ENCODE measurements at regions not wholly inside any gene's neighbourhood (a gene's known extent, or its start where the extent isn't known, plus 50 kb on each side); places are given as distances from the start of the nearest gene placed in this dataset.

DNA sequence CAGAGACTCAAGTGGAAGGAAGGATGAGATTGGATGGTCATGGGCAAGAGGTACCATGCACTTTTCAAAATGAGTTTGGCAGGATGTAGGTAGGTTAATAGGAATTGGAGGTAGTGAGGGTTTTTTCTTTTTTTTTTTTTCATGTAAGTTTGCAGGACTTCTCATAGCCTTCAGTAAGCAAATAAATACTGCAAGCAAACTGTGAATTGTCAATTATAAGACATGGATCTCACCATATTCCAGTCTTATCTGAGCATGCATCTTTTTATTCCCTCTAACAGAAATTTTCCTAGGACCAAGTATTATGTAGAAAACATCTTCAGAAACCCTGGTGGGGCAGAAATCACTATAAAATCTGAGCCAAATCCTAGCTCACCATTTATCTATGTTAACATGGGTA, 584.6 kb upstream of the CDH5 start:
- no peak for DNase-seq (ENCODE audit: low read depth)

DNA sequence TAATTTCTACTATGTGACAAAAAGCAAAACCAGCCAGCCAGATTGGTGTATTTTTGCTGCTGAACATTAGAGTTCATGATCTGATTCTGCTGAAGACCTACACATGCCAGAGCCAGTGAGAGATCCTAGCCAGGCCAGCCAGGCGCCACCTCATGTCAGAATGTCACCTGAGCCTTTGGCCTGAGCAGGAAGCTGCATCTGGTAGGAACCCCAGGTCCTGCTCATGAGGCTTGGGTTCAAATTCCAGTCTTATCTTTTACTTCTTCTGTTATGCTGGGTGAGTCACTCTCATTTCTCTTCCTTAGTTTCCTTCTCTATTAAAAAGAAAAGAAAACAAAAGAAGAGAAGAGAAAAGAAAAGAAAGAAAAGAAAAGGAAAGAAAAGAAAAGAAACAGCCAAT, 585.1 kb upstream of the CDH5 start:
- DNase-seq (ENCODE audit: low read depth) = no peak

DNA sequence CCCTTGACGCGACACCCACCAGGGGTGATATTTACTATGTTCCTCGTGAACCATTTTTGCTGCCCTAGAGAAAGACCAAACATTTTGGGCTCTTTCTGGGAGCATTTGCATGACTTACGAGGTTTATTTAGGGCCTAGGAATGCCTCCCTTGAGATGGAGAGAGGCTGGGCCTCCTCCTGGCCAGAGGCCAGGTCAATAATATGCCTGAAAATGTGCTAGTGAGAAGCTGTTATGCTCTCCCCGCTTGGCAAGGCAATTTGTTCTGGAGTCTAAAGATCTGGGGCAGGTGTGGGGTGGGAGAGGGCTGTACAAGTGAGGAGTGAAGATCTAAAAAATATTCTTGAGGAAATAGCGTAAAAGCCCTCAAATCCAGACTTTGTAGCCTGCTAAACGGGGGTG, 587.3 kb upstream of the CDH5 start:
- no peak for DNase-seq (ENCODE audit: low read depth)

DNA sequence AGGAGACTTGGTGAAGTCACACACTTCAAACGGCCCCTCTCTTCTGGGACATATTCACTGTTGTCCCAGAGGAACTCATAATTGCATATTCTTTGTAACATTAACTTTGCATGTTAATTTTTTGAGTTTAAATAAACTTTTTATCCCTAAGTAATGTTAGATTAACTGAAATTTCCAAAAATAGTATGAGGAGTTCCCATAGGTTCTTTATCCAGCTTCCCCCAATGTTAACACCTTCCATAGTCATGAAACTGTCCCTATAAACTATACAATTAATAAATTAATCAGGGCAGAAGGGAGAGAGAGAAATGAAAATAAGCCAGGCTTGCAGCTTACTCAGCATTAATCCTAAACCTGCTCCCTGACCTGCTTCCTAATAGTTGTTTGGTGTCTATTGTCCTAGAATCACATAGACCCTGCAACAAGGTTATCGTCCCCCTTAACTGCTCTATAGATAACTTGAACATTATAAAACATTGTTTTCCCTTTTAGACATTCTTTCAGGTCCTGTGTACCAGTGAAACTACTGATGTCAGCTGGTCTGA, 589.8 kb upstream of the CDH5 start:
- DNase-seq (ENCODE audit: low read depth) = no peak

DNA sequence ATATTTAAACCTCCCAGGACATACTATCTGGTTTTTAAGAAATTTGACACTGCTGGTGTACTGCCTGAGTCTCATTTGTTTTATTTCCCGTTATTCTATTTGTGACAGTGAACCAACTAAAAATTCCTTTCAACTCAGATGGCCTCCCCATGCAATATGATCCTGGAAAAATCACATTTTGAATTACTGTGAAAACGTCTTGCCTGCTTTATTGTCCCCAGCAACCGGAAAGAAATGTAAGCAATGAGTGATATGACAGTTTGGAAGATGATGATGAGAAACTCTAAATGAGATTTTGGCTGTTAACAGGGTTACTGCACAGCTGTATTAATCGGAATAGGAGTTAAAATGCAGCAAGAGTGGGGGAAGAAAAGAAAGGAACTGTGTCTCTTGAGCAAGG, 590.7 kb upstream of the CDH5 start:
- no peak for DNase-seq (ENCODE audit: low read depth)

DNA sequence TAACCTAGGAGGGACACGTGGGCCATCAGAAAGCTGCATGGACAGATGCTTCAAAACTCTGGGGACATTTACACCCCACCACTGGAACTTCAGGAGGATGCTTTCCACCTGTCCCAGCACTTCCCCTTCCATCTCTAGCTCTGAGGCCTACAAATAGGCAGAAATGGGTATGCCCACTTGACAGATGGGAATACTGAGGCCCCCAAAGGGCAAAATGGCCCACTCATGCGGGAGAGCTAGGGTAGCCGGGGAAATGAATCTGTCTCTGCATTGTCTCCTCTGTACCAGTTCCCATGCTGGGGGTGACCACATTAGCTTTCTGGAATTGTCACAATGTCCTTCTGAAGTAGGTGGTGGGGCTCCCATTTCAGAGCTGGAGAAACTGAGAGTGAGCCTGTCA, 592.1 kb upstream of the CDH5 start:
- no peak for DNase-seq (ENCODE audit: low read depth)

DNA sequence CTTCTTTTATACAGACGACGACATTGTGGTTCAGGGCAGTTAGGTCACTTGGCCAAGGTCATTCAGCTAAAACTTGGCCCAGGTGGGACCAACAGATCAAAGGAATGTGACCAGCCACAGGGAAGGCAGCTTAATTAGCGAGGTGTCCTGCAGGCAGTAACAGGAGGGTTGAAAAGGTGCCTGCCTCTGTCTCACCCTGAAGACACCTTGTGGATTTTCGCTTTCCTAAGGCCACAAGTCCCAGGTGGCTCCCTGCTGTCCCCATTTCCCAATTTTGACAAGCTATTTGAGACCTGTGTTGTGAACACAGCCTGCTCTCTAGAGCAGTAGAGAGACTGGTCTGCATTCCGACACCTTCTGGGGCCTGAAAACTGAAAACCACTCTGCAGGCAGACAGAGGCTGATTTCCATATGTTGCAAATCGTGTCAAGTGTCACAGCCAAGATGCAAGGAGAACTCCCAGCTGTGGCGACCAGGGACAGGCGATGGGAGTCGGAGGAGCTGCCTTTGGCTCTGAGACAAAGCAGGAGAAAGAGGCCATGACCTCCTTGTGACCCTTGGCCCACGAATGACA, 593.1 kb upstream of the CDH5 start:
- DNase-seq (ENCODE audit: low read depth) = no peak

DNA sequence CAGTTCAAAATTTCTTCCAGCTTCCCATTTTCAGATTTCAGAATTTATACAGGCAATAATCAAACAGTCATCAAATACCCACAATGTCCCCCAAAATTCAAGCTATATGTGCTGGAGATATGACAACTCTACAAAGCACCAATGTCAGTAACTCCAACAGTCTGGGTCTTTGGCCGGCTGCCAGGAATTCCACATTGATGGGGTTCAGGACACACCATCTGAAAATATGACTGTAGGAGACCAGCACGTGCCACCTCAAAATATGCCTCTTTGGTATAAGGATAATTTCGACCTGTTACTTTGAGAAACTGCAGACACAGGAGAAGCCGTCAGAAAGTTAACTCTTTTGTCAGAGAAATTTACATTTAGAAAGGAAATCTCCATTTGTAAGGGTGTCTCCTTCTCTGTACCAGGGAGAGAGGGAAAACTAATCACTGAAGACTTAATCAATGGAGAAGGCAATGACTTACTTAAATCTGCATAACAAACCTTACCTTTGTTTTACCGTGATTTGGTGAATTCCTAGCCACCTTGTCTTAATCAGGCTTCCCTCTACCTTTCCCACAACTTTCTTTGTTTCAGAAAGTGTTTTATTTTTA, 594.3 kb upstream of the CDH5 start:
- DNase-seq (ENCODE audit: low read depth) = no peak

DNA sequence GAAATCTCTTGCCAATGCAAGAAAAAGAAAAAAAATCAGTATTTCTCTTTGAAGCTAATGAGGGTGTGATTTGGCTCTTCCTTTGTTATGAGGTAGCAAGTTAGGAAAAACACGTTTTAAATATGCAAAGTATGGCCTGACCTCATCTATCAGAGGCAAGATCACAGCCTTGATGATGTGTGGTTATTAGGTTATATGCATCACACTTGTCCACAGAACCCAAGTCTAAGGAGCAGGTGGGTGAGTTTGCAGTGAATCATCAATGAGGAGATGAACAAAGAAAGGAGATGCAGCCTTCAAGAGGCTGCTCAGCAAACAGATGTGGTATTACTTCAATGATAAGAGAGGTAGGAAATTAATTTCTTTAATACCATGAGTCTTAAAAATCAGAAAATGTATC, 594.8 kb upstream of the CDH5 start:
- DNase-seq (ENCODE audit: low read depth) = no peak

DNA sequence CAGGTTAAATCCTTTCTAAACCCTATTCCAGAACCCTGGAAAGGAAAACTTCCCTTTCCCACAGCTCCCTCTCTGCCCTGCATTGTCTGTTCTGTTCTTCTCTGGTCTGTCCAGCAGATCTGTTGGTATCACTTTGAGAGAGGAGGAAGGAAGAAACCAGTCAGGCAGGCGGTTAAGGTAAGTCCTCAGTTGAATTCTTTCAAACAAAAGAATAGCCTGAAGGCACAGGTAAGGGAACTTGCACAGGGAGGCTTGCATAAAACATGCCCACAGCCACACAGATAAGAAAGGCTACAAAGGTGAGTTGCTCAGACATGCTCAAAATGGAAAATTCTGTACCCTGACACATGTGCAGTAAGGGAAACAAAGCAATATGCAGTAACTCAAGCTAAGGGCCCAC, 595.7 kb upstream of the CDH5 start:
- DNase-seq (ENCODE audit: low read depth) = no peak

DNA sequence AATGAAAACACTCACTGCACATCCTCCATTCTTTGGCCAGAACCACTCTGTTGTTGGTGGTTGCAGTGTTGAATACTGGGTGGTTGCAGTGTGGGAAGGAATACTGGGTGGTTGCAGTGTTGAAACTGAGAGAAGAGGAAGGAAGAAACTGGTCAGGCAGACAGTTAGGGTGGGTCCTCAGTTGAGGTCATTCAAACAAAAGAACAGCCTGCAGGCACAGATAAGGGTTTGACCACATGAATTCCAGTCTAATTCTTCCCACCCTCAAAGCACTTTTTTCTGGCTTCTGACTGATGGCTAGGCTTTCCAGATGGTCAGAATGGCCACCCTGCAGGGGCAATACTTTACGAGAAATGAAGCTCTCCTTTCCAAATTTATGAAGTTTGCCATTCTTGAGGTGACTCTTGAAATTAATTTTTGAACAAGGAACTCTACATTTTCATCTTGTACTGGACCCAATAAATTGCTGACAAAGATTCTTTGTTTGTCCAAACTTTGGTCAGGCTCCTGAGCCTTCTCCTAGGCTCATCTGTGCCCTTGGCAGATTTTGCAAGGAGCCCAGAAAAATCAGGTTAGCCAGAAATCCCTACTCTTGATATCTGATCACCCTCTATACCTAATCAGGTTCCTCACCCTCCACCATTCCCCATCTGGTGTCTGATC, 596.6 kb upstream of the CDH5 start:
- DNase-seq (ENCODE audit: low read depth) = peak; percentile 47

DNA sequence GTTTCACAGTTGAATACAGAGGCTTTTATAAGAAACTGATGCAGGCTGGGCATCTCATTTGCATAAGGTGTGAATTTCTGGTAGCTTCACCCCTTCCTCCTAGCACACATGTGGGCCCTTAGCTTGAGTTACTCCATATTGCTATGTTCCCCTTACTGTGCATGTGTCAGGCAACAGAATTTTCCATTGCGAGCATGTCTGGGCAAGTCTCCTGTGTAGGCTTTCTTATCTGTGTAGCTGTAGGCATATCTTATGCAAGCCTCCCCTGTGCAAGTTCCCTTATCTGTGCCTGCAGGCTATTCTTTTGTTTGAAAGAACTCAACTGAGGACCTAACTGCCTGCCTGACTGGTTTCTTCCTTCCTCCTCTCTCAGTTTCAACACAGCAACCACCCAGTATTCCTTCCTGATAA, 597.4 kb upstream of the CDH5 start:
- no peak for DNase-seq (ENCODE audit: low read depth)

DNA sequence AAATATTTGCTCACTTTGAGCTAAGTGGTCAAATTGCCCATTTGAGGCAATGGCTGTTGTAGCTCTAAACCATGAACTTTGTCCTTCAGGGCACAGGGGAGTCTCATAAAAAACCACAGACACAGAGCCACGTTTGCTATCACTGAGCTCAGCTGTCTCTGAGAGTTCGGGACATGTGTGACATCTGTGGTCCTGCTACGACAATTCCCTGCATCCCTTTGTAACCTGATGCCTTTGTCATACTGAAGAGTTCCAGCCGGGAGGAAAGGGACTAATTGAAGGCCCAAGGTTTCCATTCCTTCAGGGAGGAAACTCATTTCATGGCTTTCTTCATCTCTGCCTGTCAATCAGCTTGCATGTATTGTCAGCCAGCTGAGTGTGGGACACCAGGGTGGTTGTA, 599.4 kb upstream of the CDH5 start:
- peak; percentile 65 for DNase-seq (ENCODE audit: low read depth)

DNA sequence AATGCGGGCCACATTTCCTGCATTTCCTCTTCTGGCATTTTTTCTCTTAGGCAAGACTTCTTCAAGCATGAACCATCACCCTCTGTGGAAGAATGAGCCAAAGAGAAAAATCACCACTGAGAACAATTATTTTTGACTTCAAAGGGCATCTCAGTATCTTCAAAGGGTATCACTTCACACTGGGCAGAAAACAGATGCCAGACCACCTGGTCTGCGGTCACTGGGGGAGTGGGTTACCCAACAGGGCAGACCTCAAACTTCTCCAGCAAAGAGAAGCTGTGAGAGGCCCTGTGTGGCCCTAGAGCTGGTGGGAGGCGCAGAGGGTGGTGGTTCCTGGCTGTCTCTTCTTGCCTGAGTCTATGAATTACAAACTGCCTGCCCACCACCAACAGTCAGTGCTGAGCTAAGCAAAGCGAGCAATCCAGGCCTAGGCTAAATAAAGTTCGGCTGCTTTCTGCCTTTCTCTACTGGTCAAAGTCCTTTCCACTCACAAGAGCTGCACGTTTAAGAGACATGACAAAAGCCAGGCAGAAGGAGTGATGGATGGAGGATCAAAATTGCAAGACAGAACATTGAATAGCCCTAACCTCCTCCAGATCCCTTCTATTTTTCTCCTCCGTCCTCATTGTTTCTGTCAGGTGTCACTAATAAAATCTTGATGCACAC, 602.7 kb upstream of the CDH5 start:
- DNase-seq (ENCODE audit: low read depth) = no peak

DNA sequence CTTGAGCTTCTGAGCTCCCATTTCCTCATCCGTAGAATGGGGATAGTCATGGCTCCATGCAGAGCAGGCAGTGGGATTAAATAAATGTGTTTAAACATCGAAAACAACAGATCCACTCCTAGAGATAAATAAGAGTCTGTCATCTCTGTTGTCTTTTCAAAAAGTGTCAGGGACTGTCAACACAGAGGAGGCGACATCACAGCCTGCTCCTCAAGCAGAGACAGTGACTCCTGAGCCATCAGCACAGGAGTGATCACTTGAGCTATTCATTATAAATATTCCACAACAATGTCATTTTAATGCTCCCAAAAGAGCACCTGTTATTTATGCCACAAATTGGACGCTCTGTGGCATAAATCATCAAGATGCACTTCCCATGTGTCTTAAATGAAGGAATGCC, 605.6 kb upstream of the CDH5 start:
- DNase-seq (ENCODE audit: low read depth) = no peak

DNA sequence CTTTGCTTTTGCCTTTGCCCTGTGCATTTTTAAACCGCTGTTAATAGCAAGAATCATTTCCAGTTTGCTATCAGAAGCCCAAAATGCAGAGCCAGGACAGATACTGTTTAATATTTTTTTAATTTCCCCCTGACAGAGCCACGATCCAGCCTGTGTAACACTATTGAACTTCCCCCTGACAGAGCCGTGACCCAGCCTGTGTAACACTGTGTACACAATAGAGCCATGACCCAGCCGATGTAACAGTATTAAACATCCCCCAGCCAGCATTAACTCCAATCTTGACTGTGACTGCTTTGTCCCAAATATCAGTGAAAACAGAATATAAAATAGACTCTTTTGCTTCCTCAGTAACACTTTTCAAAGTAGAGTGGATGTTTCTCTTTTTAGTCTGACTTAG, 607.9 kb upstream of the CDH5 start:
- no peak for DNase-seq (ENCODE audit: low read depth)

DNA sequence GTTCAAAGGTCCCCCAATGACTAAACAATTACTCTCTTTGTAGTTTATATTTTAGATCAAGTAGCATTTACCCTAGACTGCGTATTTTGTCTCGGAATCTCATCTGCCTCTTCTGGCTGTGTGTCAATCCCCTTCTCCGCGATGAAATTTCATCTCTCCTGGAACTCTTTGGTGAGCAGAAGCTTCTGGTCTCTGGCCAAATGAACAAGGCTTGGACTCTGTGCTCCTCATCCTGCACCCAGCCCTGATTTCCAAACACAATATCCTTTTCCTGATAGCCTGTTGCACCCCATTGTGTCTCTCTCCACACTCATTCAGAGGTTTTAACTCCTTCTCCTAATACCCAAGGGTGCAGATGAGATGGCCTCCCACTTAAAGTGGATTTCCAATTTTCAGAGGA, 609.4 kb upstream of the CDH5 start:
- DNase-seq (ENCODE audit: low read depth) = no peak

DNA sequence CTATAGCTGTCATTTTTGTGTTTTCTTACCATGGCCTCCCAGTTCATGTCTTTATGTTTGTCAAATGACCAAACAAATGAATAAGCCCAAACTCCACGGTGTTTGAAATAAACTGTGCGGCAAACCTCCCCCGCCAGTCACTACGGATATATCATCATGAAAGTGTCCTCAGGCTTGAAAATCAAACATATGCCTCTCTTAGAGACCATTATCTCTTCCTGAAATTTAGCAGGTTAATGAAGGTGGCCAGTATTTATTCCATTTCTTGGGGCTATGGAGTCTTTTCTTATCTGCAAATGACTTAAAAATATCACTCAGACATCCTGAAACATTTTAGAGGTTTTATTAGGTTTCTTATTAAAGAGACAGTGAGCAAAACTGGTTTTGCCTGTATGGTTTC, 610.3 kb upstream of the CDH5 start:
- DNase-seq (ENCODE audit: low read depth) = no peak

DNA sequence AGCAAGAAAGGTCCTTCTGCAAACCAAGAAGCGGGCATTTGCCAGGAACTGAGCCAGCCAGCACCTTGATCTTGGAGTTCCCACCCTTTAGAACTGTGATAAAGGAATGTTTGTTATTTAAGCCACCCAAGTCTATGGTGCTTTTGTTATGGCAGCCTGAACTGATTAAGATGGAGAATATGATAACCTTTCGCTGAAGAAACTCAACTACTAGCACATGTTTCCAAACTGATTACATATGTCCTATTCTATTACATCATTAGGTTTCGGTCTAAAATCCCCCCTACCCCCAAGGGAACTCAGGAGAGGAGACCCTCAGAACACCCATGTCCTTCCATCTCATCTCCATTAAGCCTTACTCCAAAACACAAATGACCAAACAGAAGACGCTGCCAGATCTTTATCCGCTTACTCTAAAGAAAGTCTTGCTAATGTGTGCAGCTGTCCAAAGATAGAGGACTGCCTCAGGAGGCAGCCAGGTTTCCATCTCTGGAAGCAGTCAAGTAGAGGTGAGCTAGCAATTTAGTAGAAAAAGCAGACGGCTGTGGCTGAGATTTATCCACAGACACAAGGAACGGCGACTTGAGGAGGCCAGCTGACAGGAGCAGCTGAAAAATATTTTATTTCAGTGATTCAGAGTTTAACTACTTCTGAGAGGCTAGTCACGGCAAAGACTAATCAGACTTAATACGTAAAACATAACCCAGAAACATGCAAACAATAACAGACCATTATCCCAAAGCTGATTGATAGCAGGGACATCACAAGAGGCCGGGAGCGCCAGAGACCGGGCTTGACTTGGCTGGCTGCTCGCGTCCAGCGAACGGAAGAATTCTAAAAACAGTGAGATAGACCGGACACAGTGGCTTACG, 611.4 kb upstream of the CDH5 start:
- peak; percentile 51 for DNase-seq (ENCODE audit: low read depth)

DNA sequence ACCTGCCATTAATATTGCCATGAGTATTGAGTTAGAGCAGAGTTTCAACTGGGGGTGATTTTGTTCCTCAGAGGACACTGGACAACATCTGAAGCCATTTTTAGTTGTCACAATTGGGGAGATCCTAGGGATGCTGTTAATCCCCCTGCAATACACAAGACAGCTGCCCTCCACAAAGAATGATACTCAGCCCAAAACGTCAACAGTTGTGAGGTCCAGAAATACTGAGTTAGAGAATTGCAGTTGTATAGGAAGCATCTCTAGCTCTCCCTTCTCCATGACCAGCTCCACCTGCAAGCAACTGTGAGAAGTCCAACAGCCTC, 614.0 kb upstream of the CDH5 start:
- no peak for DNase-seq (ENCODE audit: low read depth)

All from myocyte (in vitro differentiated cells).